ENCODE measurements at regions not wholly inside any gene's neighbourhood (a gene's known extent, or its start where the extent isn't known, plus 50 kb on each side); places are given as distances from the start of the nearest gene placed in this dataset.
"Not testable (repeated sequence)": the region's sequence is repeated elsewhere in the genome, so short reads cannot be mapped to it uniquely, and the experiment has no call there.

DNA sequence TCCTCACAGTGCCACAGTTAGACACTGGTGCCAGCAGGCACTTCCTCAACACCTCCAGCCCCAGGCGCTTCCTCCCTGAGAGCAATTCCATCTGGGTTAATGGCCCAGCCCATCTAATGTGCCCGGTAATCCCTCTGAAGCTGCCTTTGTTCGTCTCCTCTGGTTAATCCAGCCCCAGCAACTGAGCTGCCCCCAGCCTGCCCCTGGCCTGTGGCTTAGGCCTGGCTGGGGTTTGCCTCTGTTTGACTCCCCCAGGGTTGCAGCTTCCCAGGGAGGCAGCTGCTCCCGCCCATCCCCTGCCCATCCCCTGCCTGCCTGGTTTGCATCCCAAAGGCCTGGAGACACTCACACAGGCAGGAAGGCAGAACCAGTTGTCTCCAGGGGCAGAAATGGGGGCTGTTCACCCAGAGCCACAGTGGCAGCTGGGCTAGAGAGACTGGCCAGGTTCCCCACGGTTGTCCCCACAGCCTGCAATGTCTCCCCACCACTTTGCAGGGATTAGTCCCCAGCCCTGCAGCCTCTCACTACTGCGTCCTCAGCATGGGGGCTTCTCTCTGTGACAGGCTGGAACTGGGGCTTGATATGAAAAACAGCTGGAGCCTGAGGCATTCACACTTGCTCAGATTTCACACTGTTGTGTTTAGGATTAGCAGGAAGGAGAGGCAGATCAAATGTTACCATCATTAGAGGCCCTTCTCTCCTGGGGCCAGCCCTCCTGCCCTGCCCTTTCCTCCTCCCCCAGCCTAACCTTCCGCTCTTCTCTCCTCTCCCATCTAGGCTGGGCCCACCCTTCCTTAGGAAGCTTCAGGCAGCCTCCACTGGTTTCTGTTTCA is 120.2 kb downstream of the TLR5 start:
- no peak for DNase-seq (ENCODE audit: low spot score)

DNA sequence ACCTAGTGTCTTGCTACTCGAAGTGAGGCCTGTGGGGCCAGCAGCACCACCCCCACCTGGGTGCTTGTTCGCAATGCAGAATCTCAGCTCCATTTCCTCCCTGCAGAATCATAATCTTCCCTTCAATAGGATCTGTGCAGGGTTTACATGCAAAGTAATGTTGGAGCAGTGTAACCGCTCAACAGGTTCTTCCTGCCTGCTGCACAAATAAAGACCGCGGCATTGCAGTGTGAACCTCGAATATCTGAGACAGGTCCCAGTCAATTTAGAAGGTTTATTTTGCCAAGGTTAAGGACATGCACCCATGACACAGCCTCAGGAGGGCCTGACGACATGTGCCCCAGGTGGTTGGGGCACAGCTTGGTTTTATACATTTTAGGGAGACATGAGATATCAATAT is 119.2 kb downstream of the TLR5 start:
- DNase-seq (ENCODE audit: low spot score): no peak

DNA sequence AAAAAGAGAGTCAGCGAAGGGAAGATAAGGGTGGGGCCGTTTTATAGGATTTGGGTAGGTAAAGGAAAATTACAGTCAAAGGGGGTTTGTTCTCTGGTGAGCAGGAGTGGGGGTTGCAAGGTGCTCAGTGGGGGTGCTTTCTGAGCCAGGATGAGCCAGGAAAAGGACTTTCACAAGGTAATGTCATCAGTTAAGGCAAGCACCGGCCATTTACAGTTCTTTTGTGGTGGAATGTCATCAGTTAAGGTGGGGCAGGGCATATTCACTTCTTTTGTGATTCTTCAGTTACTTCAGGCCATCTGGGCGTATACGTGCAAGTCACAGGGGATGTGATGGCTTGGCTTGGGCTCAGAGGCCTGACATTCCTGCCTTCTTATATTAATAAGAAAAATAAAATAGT is 118.6 kb downstream of the TLR5 start:
- not testable (repeated sequence) for DNase-seq (ENCODE audit: low spot score)

DNA sequence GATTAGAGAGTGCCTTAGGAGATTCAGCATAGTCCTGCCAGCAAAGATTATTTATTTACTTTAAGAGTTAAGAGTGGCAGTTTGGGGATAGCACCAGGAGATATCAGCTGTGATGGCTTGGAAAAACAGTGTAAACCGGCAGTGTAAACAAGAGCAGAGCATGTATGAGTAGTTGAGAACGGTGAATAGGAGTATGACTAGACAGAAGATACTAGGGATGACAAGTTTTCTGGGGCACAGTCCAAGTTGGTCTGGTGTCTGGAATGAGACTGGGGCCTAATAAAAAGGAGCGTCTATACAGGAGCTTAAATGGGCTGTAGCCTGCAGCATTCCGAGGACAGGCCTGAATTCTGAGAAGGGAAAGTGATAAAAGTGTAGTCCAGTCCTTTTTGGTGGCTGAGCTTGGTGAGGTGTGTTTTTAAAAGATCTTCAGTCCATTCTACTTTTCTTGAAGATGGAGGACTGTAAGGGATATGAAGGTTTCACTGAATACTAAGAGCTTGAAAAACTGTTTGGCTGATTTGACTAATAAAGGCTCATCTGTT is 117.8 kb downstream of the TLR5 start:
- DNase-seq (ENCODE audit: low spot score): not testable (repeated sequence)

DNA sequence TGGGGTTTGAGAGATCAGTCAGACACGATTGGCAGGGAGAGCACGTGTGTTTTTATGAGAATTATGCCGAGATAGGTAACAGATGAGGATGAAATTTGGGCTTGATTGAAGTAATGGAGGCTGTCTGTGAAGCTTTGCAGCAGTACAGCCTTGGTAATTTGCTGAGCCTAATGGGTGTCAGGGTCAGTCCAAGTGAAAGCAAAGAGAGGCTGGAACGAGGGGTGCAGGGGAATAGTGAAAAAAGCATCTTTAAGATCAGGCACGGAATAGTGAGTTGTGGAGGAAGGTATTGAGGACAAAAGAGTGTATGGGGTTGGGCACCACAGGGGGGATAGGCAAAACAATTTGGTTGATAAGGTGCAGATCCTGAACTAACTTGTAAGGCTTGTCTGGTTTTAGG is 116.4 kb downstream of the TLR5 start:
- DNase-seq (ENCODE audit: low spot score): not testable (repeated sequence)

DNA sequence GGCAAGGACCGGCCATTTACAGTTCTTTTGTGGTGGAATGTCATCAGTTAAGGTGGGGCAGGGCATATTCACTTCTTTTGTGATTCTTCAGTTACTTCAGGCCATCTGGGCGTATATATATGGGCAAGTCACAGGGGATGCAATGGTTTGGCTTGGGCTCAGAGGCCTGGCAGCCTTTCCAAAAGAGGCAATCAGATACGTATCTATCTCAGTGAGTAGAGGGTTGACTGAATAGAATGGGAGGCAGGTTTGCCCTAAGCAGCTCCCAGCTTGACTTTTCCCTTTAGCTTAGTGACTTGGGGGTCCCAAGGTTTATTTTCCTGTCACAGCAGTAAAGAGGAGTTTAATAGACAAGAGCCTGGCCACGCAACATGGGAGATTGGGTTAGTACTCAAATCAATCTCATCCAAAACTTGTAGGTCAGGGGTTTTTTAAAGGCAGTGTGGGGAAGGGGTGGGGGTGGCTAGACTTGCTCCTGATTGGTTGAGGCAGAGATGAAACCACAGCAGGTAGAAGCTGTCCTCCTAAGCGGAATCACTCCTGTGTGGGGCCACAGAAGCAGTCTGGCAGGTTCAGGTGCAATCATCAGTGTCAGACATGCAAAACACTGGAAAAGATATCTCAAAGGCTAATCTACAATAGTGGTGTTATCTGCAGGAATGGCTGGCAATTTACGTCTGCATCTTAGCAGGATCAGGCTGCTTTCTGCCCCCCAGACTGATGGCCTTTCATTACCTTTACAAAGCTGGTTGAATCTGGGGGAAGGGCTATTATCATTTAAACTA is 112.9 kb downstream of the TLR5 start:
- no peak for DNase-seq (ENCODE audit: low spot score)

DNA sequence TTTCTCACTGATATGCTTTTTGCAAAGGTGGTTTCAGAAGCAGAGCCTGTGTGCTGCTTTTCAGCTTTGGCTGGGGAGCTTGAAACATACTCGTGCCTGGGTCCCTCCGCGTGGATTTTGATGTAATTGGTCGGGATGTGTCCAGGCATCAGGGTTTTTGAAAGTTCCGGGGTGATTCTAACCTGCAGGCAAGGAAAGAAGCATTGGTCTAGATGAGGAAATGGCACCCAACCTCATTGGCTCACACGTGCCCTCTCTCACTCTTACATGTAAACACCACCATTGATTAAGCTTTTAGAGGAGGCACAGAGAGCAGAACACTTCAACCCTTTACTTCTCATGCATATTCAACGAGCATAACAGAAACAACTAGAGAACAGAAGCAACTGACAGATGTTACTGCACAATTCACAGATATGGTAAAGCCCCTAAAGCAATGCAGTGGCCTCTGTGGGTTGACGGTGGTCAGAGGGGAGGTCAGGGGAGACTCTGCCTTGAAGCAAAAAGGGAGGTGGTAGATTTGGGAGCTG is 112.1 kb downstream of the TLR5 start:
- DNase-seq (ENCODE audit: low spot score): no peak

DNA sequence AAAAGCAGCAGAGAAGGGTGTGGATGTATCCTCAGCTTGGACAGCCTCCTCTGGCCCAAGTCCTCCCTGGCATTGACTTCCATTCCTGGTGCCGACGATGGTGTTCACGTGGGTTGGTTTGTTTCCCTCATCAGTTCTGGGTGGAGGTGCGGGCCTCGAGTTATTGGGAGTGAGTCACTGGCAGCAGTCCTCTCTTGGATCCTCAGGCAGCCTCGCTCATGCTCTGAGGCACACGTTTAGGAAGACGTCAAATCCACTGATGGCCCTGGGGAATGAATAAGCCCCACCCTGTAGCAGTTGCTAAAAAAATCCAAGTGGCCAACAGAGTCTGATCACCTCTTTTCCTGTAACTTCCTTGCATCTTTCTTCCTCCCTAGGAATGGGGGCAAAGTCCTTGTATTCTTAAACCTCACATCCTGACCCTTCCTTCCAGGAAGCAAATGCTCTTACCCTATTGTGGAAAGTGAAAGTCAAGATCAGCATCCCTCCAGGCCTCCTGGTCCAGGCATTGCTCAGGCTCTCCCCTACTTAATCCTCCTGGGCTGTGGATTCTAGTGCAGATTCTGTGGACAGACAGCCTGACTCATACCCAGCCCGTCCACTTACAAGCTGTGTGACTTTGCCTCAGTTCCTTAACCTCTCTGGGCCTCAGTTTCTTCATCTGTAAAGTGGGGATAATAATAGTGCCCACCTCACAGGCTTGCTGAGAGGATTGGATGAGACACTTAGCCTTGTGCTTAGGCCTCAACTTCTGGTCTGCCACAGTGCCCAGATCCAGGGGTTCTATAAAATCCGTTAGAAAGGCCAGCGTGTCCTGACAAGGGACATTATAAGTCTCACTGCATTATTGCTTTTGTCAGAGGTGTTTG is 111.1 kb downstream of the TLR5 start:
- DNase-seq (ENCODE audit: low spot score): no peak

DNA sequence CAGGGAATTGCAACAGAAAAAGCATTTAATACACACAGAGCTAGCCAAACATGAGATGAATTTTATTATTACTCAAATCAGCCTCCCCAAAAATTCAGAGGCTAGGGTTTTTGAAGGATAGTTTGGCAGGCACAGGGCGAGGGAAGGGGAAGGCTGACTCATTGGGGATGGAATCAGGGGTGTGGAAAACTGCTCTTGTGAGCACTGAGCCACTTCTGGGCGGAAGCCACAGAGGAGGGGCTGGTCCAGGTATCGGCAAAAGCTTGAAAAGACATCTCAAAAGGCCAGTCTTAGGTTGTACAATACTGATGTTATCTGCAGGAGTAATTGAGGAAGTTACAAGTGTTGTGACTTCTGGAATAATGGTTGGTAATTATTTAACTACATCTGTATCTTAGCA is 109.4 kb downstream of the TLR5 start:
- DNase-seq (ENCODE audit: low spot score): no peak

DNA sequence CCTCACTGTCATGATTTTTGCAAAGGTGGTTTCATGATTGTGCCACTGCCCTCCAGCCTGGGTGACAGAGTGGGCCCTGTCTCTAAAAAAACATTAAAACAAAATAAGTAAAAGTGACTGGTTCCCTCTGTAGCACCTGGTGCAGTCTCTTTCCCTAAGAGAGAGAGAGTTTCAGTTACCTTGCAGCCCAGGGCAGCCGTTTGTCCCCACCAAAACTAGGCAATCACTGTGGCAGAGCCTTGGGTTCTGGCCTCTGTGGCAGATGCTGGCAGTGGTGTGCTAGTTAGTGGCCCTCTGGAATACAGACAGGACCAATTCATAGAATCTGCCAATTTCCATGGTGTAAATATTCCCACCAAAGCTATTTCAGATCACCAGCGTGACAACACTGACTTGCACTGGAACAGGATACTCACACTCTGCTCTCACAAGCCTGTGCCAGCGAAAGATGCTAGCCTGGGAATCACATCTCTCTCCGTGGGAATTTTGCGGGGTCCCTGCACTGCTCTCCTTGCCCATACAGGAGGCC is 108.7 kb downstream of the TLR5 start:
- no peak for DNase-seq (ENCODE audit: low spot score)

DNA sequence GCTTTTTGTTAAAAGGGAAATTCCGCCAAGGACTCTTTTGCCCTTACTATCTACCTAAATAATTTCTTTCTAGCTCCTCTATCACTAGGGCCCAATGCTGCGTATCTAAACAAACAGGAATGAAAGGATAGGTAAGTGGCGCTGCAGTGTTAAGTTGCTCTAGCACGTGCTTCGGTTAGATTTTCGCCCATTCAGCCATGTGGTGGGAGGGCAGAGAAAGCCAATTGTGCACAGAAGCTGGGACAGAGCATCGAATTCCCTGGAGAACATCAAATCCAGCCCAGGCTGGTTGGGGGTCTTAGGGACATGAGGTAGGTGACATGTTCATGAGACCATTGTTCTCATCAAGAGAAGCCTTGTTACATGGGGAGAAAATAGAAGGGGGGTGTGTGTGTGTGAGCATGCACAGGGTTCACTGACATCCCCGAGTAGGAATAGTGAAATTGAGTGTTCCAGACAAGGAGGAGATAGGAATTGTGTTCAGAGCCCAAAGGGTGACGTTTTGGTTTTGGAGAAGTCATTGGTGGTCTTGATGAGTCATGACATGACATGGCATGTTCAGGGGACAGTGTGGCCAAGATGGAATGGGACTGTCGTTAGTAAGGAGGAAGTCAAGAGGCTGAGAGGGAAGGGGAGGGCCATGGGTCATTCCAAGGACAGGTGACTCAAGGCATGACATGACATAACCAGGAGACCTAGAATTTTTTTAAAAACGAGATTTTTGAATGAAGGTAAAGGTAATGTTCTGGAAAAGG is 107.1 kb downstream of the TLR5 start:
- DNase-seq (ENCODE audit: low spot score): no peak

DNA sequence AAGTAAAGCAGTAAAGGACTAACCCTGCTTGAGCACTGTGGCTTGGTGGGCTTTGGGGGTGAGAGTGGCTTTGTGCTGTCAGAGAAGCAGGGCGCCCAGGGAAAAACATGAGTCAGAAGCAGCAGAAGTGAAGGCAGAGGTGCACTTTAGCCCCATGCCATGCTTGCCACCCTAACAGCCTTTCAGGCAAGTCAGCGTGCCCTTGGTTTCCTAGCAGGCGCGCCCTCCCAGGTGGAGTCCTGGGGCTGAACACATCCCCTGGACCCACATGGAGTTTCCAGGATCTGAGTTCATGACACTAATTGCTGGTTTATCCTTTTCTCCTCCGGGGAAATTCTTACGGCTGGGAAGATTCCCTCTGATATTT is 106.6 kb downstream of the TLR5 start:
- no peak for DNase-seq (ENCODE audit: low spot score)

DNA sequence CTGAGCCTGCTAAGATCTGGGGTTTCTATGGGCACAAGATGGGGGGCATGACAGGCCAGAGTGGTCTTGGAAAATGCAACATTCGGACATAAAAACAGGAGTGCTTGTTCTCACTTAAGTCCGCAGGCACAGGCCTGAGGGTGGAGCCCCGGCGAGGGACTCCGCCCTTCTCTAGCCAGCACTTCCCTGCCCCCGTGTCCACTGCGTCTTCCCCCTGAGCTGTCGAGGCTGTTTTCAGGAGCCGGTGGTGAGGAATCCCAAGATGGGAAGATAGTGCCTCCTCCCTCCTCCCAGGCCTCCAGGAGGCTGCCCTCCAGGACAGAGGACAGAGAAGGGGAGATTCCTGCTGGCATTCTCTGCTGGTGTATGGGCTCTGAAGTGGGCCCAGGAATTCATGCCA is 105.2 kb downstream of the TLR5 start:
- no peak for DNase-seq (ENCODE audit: low spot score)

DNA sequence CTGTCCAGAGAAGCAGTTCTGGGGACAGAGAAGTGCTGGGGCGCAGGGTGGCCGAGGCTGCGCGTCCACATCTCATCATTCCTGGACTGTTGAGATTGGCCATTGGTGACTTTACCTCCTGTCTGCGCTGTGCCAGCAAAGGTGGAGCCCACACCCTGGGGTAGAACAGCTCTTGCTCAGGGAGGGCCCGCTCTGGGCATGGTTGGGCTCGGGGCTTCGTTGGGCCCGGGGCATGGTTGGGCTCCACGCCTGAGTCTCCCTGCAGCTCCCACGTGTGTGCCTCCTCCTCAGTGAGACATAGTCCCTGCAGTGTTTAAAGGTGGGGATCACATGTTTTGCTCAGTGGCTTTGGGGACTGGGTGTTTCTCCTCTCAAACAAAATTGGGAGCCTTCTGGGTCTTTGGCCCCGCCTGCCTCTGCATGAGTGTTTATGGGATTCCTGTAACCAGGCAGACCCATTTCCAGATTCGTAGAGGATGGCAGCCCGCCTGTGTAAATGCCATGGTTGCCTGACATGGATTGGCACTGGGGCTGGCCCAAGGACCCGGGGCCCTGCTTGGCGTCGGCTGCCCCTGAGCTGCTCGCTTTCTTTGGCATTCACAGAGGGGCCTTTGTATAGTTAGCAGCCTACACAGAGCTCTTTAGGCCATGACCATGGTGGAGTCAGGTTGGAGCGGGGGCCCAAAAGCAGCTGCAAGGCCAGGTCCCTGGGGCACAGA is 104.6 kb downstream of the TLR5 start:
- DNase-seq (ENCODE audit: low spot score): no peak

DNA sequence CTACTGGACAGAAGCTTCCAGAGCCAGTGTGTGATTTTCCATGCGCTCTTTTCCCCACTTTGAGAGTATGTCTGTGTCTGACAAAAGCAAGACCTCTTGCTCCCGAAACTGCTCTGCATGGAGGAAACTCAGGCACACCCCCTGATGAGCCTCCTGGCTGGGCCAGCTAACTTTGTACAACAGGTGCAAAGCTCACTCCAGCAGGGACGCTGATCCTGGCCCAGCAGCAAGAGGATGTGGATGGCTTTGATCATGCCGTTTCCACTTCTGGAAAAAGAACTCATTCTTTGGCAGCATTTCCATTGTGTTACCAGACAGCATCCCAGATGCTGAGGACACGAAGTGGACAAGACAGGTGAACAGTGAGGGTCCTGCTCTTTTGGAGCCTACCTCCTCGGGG is 103.1 kb downstream of the TLR5 start:
- DNase-seq (ENCODE audit: low spot score): no peak

DNA sequence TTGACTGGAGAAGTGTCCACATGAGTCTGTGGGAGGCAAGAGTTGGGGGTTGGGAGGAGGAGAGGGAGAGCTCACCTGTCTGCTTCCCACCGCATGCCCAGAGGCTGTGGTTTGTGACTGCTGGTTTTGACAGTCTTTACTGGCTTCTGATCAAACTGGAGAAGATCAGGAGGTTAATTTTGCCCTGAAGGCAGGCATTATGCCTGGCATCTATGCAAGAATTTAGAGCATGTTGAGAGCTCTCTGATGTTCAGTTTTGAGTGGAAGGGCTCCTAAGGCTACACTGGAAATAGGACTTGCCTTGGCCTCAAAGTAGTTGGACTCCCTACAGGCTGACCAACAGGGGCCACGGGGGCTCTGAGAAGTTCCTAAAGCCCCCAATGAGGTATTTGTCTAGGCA is 101.6 kb downstream of the TLR5 start:
- no peak for DNase-seq (ENCODE audit: low spot score)

DNA sequence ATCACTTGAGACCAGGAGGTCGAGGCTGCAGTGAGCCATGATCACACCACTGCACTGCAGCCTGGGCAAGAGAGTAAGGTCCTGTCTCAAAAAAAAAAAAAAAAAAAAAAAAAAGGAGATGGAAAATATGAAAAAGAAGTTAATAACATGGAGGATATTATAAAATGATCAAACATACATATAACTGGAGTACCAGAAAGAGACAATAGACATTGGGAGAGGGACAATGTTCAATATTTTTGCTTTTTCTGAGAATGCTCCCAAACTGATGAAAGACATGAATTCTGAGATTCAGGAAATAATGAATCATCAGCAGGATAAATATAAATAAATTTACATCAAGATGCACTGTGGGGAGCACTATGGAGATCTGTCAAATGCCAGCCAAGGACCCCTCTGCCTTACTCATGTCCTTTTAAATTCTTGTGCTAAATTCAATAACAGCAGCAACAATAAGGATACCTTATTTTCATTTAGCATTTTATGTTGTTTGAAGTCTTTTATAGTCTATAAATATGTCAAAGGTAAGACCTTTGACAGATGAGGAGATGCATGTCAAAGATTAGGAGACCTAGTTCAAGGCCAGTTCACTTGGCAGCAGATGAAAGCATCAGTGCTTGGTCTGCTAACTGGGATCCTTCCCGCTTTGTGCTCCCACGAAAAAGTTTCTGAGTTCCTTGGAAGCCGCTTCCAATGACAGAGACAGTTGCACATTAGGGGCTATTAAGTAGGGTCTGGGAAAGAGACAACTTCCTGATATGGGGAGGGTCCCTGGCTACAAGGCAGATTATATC is 97.7 kb downstream of the TLR5 start:
- no peak for DNase-seq (ENCODE audit: low spot score)

DNA sequence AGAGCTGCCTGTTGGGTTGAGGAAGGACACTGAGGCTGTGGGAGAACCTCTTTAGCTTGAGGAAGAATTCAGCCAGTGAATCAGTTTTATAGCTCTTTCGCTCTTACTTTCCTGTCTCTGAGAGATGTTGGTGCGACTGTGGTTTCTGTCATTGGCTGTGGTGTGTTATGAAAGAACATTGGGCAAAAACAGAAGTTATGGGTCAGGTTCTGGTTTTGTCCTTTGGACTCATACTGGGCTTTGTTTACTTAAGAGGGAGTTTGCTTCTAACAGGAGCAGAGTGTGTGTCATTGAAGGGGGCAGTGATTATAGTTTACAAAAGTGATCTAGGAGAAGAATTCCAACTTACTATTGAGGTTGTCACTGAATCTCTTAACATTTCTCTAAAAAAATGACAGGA is 97.0 kb downstream of the TLR5 start:
- DNase-seq (ENCODE audit: low spot score): no peak

DNA sequence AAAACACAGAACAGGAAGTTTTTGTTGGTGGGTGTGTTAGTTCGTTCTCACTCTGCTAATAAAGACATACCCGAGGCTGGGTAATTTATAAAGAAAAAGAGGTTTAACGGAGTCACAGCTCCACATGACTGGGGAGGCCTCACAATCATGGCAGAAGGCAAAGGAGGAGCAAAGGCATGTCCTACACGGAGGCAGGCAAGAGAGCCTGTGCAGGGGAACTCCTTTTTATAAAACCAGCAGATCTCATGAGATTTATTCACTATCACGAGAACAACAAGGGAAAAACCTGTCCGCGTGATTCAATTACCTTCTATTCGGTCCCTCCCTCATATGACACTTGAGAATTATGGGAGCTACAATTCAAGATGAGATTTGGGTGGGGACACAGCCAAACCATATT is 96.6 kb downstream of the TLR5 start:
- DNase-seq (ENCODE audit: low spot score): not testable (repeated sequence)

DNA sequence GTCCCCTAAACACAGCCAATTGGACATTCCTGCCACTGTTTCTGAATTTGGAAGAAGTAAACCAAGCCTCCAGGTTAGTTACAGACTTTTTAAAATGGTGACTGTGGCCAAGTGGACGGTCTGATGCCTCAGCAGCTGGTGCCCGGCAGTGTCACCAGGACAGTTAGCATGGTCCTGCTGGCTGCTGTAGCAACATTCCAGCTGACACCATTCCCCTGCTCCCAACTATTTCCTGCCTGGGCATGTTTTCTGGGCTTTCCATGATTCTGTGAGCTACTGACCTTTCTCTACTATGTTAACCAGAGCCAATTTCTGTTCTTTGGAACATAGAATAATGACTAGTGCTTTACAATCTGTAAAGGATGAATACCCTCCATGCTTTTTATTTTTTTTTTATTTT is 95.0 kb downstream of the TLR5 start:
- no peak for DNase-seq (ENCODE audit: low spot score)

Data from activated CD4-positive, alpha-beta T cell treated with anti-CD3 and anti-CD28 coated beads, Interleukin-2, Interleukin-4, amounts not matched to agents 100 ng/mL and 50 ng/mL, durations not matched to agents 16 hours and 8 hours (primary cell).